DMS 273 (cell line): ENCODE measurements at regions not wholly inside any gene's neighbourhood (a gene's known extent, or its start where the extent isn't known, plus 50 kb on each side); places are given as distances from the start of the nearest gene placed in this dataset.
"Not testable (repeated sequence)": the region's sequence is repeated elsewhere in the genome, so short reads cannot be mapped to it uniquely, and the experiment has no call there.

Experiments
- DNase-seq: peaks from one replicate; lab custom pipeline; 2025; ENCODE audit not compliant: unreplicated experiment; lab: John Stamatoyannopoulos, UW

DNA sequence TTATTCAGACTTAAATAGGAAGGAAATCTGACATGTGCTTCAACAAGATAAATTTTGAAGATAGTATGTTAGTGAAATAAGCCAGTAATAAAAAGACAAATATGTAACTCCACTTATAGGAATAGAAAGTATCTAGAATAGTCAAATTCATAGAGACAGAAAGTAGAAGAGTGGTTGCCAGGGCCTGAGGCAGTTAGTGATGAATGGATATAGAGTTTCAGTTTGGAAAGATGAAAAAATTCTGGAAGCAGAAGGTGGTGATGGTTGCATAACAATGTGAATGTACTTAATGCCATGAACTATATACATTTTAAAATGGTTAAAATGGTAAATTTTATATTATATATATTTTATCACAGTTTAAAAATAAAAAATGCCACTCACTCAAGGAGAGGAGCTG, 54.3 kb downstream of the HAND2 start:
- DNase-seq, result no peak

DNA sequence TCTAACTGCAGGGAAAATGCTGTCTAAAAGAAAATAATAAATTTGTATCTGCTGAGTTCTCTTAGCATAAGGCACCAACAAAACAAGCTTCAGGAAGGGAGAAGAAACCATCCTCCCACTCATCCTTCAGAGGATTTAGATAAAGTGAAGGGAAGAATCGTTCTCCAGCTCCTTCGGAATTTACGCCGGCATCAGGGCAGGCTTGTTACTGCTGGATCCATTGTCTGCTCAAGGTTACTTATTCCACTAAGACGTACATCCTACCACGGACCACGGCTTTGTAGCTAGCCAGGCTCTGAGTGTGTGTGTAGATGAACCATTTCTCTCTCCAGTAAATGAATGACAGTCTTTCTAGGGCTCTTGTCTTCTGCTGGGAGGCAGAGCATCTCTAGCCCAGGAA, 60.4 kb downstream of the HAND2 start:
- no peak for DNase-seq

DNA sequence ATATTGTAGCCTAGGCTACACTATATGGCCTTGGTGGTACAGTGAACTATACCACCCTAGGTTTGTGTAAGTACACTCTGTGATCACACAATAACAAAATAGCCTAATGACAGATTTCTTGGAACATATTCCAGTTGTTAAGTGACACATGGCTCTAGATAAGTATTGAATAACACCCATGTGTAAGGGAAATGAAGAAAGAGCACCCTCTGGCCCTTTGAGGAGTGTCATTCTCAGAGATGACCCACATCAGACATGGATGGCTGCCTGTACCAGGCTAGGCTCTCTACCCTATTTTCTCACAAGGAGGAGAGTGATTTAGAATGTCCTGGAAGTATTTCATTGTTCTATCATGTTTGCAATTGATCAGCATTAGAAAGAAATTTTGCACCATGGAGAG, 61.7 kb downstream of the HAND2 start:
- DNase-seq, result no peak

DNA sequence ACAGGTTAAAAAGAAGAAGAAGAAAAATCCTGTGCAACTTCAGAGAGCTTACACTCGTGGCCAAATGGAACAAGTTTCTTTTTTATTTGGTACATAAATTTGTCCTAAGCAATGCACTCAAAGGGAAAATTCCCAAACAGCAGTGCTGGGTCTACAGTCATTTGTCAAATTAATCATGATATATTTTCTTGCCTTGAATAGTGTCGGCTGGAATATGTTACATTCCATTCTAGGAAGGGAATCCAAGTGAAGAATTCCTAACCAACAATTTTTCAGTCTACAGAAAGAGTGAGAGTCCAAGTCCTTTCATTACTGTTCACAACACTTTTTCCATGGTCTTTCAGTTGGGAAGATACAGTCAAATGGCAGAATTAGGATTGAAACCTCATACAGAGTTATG, 63.9 kb downstream of the HAND2 start:
- DNase-seq, result no peak

GRCh38 chr4:173464481-173464880, 65.5 kb downstream of the HAND2 start:
- peak; percentile 24 for DNase-seq

GRCh38 chr4:173463816-173464215, 64.9 kb upstream of the SCRG1 start:
- DNase-seq, result no peak

GRCh38 chr4:173461170-173461569, 62.3 kb upstream of the SCRG1 start:
- no peak for DNase-seq

- DNase-seq, result no peak
Measured at GRCh38 chr4:173459857-173460256, 60.9 kb upstream of the SCRG1 start.

- DNase-seq, result no peak
Measured at GRCh38 chr4:173457893-173458292, 59.0 kb upstream of the SCRG1 start.

- DNase-seq, result not testable (repeated sequence)
Measured at GRCh38 chr4:173451435-173451834, 52.5 kb upstream of the SCRG1 start.

- DNase-seq, result no peak
Measured at GRCh38 chr4:173450281-173450680, 51.4 kb upstream of the SCRG1 start.

DNA sequence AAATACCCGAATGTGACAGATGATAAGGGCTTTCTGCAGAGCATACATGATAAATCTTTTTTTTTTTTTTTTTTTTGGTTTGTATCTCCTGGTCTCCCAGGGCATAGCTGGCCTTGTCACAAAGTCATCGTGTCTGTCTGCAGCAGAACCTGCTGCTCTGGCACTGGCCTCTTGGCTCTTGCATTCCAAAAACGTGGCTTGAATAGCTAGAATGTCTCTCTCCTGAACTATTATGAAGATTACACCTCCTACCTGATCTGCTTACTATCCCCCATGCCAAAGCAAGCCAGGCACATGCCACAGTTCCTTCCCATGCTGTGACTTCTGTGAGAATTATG, 50.4 kb upstream of the SCRG1 start:
- DNase-seq, result no peak

DNA sequence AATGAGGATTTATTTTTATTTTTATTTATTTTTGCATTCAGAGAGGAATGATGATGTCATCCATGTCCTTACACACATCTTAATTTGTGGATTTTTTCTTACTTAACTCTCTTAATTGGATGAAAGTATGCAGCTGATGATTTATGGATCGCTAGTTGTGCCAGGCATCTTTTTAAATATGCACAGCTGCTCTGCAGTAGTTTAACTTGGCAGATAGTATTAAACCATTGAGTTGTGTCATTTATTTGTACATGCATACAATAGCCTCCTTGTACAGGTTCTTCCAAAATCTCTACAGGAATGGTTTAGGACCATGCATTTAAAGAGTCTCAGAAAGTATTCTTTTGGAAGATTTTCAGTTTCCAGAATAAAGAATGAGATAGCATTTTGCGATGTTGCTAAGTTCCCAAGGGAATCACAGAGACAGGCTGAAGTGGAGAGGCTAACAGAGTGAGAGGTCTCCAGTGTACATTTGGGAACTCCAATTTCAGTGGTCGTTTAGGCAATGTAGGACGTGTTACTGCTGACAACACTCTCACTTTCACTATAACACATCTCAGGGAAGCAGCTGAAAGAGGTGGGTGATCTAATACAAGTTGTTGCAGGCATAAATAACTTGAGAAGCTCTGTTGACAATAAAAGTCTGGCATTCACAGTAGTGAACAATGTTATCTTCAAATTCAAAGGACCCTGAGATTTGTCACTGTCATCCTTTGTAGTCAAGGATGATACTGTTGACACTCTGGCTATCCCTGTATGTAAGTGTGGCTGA, 49.9 kb upstream of the SCRG1 start:
- DNase-seq, result peak; percentile 71
